ENCODE measurements at regions not wholly inside any gene's neighbourhood (a gene's known extent, or its start where the extent isn't known, plus 50 kb on each side); places are given as distances from the start of the nearest gene placed in this dataset.
"Not testable (repeated sequence)": the region's sequence is repeated elsewhere in the genome, so short reads cannot be mapped to it uniquely, and the experiment has no call there.

DNA sequence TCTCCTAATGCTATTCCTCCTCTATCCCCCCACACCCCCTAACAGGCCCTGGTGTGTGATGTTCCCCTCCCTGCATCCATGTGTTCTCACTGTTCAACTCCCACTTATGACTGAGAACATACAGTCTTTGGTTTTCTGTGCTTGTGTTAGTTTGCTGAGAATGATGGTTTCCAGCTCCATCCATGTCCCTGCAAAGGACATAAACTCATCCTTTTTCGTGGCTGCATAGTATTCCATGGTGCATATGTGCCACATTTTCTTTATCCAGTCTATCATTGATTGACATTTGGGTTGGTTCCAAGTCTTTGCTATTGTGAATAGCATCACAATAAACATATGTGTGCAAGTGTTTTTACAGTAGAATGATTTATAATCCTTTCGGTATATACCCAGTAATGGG is 870.0 kb upstream of the SLC39A10 start:
- DNase-seq (ENCODE audit: low spot score), result not testable (repeated sequence)

DNA sequence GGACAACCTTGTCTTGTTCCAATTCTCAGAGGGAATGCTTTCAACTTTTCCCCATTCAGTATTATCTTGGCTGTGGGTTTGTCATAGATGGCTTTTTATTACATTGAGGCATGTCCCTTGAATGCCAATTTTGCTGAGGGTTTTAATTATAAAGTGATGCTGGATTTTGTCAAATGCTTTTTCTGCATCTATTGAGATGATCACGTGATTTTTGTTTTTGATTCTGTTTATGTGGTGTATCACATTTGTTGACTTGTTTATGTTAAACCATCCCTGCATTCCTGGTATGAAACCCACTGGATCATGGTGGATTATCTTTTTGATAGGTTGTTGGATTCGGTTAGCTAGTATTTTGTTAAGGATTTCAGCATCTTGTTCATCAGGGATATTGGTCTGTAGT is 885.6 kb upstream of the SLC39A10 start:
- DNase-seq (ENCODE audit: low spot score), result not testable (repeated sequence)

DNA sequence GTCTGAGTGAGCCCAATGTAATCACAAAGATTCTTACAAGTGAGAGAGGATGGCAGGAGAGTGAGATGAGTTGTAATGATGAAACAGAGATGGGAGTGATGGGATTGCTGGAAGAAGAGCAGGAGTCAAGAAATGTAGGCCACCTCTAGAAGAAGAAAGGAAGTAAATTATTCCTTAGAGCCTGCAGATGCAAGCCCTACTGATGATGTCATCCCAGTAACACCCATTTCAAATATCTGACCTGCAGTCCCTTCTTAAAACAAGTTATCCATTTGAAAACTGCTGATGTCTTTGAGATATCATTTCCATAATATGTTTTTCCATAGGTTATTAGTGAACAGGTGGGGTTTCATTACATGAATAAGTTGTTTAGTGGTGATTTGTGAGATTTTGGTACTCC is 888.0 kb upstream of the SLC39A10 start:
- no peak for DNase-seq (ENCODE audit: low spot score)

DNA sequence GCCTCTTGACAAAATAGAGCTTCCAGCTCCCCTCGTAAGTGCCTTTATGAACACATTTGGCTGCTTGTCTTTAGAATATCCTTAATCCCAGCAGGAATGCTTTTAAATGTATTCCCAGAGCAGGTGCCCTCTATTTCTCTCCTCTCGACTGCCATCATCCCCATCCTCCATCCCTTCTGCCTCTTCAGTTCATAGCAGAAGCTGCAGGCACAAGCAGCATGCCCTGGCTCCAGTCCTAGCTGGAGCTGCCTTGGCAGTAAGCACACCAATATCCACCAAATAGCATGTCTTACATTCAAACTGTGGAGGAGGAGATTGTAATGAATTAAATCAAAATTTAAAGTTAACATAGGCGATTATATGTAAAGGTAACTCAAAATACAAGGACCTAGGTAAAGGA is 891.3 kb upstream of the SLC39A10 start:
- no peak for DNase-seq (ENCODE audit: low spot score)

DNA sequence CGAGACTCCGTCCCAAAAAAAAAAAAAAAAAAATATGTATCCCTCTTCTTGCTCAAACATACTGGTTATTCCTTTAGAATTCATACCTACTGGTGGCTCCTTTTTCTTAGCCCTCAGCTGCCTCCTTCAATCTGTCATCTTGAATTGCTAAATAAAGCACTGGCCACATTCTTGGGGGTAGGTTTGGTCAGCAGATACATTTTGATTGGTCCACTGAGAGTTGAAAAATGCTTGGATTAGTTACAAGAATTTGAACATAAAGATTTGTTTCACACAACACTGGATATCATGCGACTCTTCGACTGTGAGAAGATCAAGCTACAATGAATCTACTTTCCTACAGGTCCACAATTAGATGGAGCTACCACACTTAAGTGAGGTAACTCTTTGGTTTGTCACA is 906.1 kb upstream of the SLC39A10 start:
- no peak for DNase-seq (ENCODE audit: low spot score)

DNA sequence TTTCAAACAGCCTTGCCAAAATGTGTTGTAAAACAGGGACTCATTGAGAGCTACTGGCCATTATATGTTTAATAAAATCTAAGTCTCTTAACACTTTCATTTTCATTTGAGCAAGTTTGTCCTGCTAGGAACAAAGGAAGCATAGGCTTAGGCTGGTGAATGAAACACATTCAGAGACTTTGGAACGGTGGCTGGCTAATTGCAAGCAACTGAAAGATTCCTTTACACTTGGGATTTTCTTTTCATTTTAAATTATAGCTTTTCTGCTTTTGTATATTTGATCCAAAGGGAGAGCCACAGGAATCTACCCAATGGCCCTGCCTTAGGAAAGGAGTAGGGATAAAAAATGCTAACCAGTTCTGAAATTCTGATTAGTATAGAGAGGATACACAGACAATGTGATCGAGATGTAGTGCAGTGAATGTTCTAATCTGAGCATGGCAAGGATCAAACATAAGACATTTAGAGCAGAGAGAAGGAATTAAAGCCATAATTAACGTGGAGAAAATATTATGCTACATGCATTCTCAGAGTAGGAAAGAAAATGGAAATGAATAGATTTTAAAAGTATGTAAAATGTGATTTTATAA is 911.4 kb upstream of the SLC39A10 start:
- DNase-seq (ENCODE audit: low spot score), result no peak

DNA sequence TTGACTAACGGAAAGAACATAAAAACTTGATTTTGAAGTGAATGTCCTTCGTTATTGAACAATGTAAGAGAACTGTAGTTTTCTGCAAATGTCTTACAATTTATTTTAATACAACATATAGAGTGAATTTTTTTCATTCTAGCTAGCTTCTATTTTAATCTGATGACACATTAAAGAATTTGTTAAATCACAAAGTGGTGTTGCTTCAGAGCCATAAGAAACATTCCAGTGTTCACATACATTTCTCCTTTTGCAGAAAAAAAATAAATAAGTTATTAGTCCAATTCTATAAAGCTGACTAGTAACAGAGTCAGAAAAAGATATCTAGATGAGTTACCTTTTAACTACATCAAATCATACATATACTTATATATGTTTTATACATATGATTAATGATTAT is 914.3 kb upstream of the SLC39A10 start:
- DNase-seq (ENCODE audit: low spot score), result no peak

DNA sequence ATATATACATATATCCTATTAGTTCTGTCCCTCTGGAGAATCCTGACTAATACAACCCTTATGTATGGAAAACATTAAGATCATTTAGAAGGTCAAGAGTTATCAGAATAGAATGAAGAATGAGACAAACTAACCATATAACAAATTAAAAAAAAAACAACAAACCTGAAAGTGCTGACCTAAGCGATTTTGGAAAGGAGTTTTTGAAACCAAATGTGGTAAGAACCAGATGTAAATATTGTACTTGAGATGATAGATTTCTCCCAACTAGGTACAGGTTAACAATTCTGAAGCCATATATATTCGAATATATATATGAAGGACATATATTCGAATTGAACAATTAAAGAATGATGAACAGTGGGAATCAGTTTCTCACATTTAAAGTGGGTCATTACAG is 917.8 kb upstream of the SLC39A10 start:
- DNase-seq (ENCODE audit: low spot score), result no peak

DNA sequence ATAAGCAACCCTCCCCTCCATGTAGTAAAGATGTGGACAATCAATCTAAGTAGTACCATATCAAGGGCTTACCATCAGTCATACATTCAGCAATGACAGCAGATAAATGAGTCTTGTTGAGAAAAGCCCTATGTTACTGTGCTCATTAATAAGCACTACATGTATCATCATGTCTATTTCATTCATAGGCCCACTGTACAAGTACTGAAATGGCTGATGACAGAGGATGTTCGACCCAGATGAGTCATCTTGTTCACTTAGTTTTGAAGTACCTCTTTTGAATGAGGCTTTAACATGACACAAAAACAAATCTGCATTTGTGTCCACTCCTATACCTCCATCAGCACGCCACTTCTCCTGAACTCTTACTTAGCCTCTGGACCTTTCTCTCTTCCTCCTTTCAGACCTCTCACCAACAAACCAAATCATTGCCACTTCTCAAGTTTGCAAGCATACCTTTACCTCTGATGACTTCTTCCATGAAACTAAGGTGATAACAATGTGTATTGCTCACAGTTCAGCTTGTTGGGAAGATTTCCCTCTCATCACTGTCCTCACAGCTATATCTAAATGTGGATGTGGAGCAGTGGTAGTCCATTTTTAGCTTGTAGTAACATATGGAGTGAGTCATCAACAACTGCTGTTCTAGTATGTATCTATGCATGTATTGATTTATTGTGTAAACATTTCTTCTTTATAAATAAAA is 921.0 kb upstream of the SLC39A10 start:
- no peak for DNase-seq (ENCODE audit: low spot score)

DNA sequence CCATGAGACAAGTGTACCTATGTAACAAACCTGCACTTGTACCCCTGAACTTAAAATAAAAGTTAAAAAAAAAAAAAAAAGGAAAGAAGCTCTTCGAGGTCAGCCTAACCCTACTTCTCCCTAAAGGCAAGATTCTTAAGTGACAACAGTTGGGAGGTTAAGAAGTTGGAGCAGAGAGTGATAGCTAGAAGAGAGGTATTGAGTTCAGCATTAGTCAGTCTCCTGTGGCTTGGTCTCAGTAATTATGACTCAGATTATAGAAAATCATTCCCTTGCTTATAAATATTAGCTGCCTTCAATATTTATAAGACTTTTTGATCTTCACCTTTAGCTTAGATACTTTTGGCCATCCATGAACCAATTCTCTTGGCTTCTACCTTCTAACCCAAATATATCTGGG is 926.8 kb upstream of the SLC39A10 start:
- DNase-seq (ENCODE audit: low spot score), result no peak

DNA sequence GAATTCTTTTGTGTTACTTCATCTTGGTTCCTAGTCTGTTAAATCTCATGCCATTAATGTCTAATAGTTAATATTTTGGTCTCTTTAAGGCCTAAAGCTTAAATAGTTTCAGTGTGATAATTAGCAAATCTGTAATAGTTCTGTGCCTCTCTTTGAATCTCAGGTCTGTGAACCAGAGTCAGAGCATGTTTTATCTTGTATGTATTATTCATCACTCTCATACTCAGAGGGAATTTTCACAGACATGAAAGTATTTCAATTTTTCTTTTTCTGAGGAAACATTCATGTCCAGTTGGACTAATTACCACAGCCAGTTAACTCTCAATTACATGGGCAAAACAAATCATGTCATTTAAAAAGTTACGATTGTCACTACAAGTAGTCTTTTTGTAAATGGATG is 931.9 kb upstream of the SLC39A10 start:
- no peak for DNase-seq (ENCODE audit: low spot score)

DNA sequence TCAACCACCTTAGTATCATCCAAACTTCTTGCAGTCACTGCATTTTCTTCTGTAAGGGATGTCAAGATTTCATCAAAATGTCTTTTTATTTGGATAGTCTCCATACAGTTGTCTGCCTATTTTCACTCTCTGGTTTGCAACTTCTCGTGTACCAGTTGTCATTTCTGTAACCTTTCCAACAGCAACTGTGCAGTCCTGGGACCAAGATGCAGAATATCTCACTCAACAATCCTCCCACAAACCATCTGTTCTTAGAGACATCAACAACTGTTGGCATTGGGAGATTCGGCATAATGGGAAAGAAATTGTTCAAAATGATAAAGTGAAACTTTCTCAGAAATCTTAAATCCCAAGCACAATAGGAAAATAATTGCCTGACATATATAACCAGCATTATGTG is 933.6 kb upstream of the SLC39A10 start:
- no peak for DNase-seq (ENCODE audit: low spot score)

DNA sequence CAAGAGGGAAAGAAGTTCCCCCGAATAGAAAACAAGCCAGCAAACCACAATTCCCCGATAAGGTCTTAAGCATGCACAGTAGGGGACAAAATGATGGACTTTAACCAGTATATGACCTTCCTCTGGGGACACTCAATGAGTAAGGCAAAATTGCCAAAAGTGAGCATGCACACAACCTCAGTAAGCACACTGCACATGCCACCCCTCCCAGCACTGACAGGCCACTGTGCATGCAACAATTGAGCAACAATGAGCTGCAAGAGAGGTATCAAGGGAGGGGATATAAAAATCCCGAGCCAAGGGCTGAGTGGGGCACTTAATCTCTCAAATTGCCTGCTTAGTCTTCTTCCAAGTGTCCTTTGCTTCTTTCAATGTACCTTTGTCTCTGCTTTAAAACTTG is 935.8 kb upstream of the SLC39A10 start:
- DNase-seq (ENCODE audit: low spot score), result no peak

DNA sequence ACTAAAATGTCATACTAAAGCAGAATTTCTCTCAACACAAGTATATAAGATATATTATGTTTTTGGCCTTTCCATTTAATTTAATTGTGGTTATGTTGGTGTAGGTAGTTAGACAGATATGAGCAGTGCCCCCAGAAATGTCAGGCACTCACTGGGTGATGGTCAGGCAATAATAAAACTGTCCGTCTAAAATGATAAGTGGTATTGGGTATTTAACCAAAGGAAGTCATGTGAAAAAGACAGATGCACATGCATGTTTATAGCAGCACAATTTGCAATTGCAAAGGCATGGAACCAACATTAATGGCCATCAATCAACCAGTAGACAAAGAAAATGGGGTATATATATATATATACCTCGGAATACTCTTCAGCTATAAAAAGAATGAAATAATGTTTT is 936.6 kb upstream of the SLC39A10 start:
- no peak for DNase-seq (ENCODE audit: low spot score)

DNA sequence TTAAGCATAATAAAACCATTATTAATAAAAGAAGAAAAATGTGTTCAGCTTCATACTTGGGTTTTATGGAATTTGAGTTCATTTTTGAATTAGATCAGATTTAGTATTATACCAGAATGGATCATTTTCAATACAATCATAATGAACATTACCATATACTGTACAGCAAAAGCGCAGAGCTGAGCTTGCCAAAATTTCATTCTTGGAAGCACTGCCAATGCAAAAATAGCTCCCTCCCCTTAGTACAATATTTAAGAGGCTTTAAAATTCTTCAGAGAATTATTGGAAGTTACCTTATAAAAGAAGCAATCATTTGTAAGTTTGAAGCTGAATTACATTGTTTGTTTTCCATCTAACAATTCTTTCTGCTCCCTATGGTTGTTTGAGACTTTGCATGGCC is 938.1 kb upstream of the SLC39A10 start:
- no peak for DNase-seq (ENCODE audit: low spot score)

DNA sequence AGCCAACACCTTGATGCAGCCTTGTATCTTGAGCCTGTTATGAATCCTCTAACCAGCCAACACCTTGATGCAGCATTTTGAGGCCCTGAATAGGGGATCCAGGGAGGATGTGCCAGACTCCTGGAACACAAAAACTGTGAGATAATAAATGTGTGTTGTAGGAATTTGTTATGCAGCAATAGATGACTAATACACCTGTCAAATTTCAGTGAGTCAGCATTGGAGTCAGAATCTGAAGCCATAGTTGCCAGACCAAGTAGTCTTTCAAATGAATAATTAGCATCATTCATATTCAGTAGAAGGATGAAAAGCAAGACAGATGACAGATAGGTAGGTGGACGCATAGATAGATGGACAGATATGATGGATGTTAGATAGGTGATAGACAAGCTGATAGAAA is 942.5 kb upstream of the SLC39A10 start:
- DNase-seq (ENCODE audit: low spot score), result no peak

DNA sequence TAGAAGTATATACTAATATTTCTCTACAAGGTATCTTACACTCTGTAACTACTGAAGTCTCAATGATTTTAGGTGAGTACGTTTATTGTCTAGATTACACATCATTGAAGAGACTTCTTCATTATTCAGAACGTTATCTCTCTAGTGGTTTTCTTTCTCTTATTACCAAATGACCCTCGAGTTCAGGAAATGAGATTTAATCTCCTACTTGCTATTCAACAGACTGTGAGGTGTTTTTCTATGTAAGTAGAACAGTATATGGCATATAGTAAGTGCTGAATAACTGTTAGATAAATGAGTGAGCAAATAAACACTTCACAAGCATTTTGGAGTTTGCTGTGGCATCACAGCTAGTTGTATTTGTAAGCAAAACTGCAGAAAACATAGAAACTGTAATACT is 947.2 kb upstream of the SLC39A10 start:
- no peak for DNase-seq (ENCODE audit: low spot score)

DNA sequence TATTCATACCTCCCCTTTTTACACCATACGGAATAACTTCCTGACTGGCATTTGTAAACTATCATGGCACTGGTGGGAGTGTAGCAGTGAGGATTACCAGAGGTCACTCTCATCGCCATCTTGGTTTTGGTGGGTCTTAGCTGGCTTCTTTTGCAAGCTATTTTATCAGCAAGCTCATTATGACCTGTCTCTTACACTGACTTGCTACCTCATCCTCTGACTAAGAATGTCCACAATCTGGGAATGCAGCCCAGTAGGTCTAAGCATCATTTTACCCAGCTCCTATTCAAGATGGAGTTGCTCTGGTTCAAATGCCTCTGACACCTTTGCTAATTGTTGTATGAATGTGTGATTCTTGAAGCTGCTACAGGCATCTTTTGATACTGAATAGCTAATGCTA is 950.8 kb upstream of the SLC39A10 start:
- no peak for DNase-seq (ENCODE audit: low spot score)

DNA sequence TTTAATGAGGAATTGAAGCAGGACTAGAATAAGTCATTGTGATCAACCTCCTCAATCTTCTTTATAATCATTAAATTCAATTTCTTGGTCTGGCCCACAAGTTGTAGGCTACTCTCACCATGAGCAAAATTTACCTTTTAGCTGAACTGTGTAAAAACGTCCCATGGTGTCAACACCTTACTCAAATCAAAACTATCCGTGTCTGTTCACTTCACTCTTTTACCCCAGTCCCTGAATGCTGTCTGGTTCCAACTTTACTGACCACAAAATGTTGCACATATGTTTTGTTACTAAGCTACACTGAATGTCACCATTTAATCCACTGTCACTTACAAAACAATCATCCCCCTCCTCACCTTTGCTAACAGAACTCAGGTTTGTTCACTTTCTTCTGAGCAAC is 951.6 kb upstream of the SLC39A10 start:
- DNase-seq (ENCODE audit: low spot score), result no peak

DNA sequence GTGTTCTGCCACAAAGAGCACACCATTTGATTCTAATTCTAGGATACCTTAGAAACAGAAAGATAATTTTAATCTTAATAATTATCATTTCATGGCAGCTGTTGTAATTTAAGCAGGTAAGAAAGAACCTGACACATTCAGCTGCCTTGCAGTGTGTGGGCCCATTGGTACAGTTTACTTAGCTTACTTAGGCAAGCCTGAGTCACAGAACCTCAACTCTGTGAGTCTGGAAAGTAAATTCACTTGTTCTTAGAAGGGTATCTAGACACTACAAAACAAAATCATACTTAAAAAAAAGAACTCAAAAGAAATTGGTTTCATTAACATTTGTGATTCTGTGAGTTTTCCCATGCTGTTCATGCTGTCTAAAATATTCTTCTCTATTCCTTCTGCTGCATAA is 956.3 kb upstream of the SLC39A10 start:
- no peak for DNase-seq (ENCODE audit: low spot score)

DNA sequence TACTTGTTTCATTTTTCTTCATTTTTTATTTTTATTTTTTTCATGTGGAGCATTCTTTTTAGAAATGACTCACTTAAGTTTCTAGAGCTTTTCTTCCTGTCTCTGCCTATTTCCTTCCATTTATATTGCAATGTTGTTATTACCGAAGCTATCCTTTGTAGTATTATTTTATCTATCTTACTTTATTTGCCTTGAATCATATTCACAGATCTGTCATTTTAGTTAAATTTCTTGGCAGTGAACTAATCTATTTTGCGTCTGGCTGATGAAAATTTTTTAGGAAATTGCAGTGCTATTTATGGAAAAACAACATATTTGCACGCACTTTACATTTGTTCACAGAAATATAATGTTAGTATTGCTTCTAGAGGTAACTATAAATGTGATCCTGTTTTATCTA is 956.9 kb upstream of the SLC39A10 start:
- no peak for DNase-seq (ENCODE audit: low spot score)

DNA sequence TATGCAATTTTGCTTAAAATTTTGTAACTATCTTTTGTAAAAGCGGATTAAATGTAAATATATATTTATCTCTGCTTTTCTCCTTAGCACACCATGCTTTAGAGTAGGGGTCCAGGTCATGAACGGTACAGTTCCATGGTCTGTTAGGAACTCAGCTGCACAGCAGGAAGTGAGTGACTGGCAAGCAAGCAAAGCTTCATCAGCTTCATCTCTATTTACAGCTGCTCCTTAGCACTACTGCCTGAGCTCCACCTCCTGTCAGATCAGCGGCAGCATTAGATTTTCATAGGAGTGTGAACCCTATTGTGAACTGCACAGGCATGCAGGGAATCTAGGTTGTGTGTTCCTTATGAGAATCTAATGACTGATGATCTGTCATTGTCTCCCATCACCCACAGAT is 959.0 kb upstream of the SLC39A10 start:
- DNase-seq (ENCODE audit: low spot score), result no peak

DNA sequence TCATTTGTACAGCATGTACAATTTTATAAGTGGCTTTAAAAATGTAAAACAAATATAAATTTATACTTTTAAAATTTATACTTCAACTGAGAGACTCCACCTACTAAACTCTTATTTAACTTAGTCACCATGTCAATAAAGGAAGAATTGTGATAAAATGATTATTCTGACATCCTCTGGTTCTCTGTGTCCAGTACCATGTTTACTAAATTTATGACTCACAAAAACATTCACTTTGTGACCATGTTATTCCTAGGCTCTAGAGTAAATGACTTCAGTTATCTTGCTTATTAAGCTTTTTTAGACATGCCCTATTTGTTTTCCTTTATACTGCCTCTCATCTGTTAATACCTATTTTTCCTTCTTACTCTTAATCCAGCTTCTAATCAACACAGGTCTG is 959.6 kb upstream of the SLC39A10 start:
- DNase-seq (ENCODE audit: low spot score), result no peak

DNA sequence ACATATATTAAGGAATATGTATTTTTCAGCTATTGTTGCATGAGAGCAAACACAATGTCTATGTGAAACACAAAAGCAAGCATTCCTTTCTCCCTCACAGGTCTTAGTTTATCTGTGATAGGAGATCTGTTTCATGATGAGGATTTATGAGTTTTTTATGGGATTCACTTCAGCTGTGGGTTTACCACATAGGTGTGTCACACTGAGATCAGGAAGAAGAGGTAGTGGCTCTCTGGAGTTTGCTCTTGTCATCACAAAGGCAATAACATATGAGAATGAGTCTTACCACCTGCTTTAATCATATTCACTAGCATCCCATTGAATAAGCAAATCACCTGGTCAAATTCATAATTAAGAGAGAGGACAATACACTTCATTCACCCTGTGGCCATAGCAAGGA is 960.3 kb upstream of the SLC39A10 start:
- DNase-seq (ENCODE audit: low spot score), result no peak

Measured in CD4-positive, alpha-beta T cell treated with Interleukin-6 at 100 ng/mL for 8 hours (primary cell).